ENCODE measurements at regions not wholly inside any gene's neighbourhood (a gene's known extent, or its start where the extent isn't known, plus 50 kb on each side); places are given as distances from the start of the nearest gene placed in this dataset.

DNA sequence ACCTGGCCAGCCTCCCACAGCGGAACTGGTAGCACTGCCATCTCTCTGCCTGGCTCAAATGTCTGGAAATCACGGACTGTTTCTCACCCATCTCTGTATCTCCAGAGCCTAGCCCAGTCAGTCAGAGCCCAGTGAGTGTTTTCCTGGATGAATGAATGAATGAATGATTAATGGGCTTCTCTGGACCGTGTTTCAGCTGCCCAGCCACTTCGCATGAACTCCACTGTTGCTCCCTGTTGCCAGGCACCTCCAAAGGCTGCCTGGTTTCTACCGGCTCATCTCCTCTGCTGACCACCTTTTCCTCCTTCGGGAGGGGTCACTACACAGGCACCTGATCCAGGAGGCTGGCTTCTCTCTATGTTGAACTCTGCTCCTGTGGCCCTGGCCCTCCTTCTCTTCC is 91.0 kb upstream of the SDK2 start:
- DNase-seq (ENCODE audit: low spot score in 2 of 2) = no peak
- TF ChIP-seq POLR2AphosphoS5 (IDR thresholded peaks at IDR 0.05) (no peak), POLR2A (IDR thresholded peaks at IDR 0.05) (no peak)
- TF ChIP-seq, protein P1, sequence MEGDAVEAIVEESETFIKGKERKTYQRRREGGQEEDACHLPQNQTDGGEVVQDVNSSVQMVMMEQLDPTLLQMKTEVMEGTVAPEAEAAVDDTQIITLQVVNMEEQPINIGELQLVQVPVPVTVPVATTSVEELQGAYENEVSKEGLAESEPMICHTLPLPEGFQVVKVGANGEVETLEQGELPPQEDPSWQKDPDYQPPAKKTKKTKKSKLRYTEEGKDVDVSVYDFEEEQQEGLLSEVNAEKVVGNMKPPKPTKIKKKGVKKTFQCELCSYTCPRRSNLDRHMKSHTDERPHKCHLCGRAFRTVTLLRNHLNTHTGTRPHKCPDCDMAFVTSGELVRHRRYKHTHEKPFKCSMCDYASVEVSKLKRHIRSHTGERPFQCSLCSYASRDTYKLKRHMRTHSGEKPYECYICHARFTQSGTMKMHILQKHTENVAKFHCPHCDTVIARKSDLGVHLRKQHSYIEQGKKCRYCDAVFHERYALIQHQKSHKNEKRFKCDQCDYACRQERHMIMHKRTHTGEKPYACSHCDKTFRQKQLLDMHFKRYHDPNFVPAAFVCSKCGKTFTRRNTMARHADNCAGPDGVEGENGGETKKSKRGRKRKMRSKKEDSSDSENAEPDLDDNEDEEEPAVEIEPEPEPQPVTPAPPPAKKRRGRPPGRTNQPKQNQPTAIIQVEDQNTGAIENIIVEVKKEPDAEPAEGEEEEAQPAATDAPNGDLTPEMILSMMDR (IDR thresholded peaks at IDR 0.05) = no peak
- H3K27me3 ChIP-seq = peaks cover 0 to 23% of the 10 kb centered on the region in 2 donors
- H3K4me1 ChIP-seq = no peaks in the 10 kb centered on the region
- no peak overlapping the region for H3K27ac ChIP-seq
- no peaks in the 10 kb centered on the region for H3K36me3 ChIP-seq
- H3K9me3 ChIP-seq = peaks cover 6 to 17% of the 10 kb centered on the region in 2 donors
- intact Hi-C loops (cut with DNase I; ENCODE audit: low total_unique reads) = no loop called here
- H3K4me3 ChIP-seq = no peak overlapping the region

- no peak for TF ChIP-seq POLR2A (IDR thresholded peaks at IDR 0.05)
- TF ChIP-seq, protein P1 (IDR thresholded peaks at IDR 0.05) = no peak
- TF ChIP-seq POLR2AphosphoS5 (IDR thresholded peaks at IDR 0.05) = no peak
- no peak for DNase-seq (ENCODE audit: low spot score in 2 of 2)
- peaks cover 0 to 33% of the 10 kb centered on the region in 2 donors for H3K27me3 ChIP-seq
- H3K27ac ChIP-seq = no peak overlapping the region
- intact Hi-C loops (cut with DNase I; ENCODE audit: low total_unique reads) = no loop called here
- no peaks in the 10 kb centered on the region for H3K9me3 ChIP-seq
- no peaks in the 10 kb centered on the region for H3K4me1 ChIP-seq
- no peak overlapping the region for H3K4me3 ChIP-seq
- no peaks in the 10 kb centered on the region for H3K36me3 ChIP-seq
These were observed 94.7 kb upstream of the SDK2 start for GRCh38 chr17:73738751-73739575.

GRCh38 chr17:73740370-73740769 is 96.1 kb upstream of the SDK2 start:
- no peak overlapping the region for H3K4me3 ChIP-seq
- H3K27ac ChIP-seq = no peak overlapping the region
- H3K36me3 ChIP-seq = no peaks in the 10 kb centered on the region
- H3K4me1 ChIP-seq = no peaks in the 10 kb centered on the region
- intact Hi-C loops (cut with DNase I; ENCODE audit: low total_unique reads) = no loop called here
- no peaks in the 10 kb centered on the region for H3K9me3 ChIP-seq
- DNase-seq (ENCODE audit: low spot score in 2 of 2) = no peak
- peaks cover 0 to 19% of the 10 kb centered on the region in 2 donors for H3K27me3 ChIP-seq
- TF ChIP-seq, protein P1 (IDR thresholded peaks at IDR 0.05) = no peak
- TF ChIP-seq POLR2A (IDR thresholded peaks at IDR 0.05) (no peak), POLR2AphosphoS5 (IDR thresholded peaks at IDR 0.05) (no peak)

DNA sequence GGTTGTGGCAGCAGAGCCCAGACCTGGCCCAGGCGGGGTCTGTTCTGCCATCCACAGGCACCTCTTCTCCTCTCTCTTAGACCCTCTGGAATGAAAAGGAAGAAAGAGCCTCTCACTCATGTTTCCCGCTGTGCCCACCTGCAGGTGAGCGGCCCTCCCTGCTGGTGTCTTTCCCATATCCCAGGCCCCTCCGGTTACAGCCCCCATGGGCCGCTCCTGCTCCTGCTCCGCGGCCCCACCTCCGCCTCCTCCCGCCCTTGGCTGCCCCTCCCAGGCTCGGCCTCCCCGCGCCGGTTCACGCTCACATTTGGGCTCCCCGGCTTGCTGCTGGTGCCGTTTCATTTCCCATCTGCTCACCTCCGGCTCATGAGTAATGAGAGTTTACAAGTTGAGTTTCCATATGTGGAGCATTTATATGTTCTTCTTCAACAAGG is 98.7 kb upstream of the SDK2 start:
- no peak overlapping the region for H3K4me3 ChIP-seq
- intact Hi-C loops (cut with DNase I; ENCODE audit: low total_unique reads) = no loop called here
- no peak overlapping the region for H3K27ac ChIP-seq
- H3K9me3 ChIP-seq = no peaks in the 10 kb centered on the region
- no peak for DNase-seq (ENCODE audit: low spot score in 2 of 2)
- H3K27me3 ChIP-seq = peaks cover 0 to 26% of the 10 kb centered on the region in 2 donors
- no peaks in the 10 kb centered on the region for H3K36me3 ChIP-seq
- TF ChIP-seq POLR2A (IDR thresholded peaks at IDR 0.05) = no peak
- no peaks in the 10 kb centered on the region for H3K4me1 ChIP-seq

DNA sequence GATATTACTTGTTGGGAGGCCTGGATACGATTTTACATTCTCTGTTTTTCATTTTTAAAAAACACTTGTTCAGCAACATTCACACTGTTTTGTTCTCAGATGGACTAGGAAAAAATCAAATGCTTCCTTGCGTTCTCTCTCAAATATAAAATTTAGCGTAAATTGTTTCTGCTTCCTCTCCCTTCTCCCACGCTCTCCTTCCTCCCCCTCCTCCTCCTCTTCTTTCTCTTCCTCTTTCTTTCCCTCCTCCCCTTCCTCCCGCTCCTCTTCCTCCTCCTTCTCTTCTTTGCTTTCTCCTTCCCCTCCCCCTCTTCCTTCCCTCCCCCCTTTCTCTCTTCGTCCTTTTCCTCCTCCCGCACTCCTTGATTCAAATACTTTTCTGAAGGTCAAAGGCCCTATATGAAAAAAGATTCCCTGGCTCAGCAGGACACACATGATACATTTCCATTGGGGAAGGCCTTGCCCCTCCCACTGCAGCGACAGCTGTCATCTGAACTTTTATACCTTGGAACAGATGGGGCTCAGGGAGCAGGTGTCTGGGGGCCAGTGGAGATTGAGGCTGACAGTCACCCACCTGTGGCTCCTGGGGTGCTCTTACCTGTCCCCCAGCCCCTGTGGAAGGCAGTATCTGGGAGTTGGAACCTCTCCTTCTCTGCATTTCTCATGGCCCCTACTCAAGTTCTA is 99.4 kb upstream of the SDK2 start:
- H3K27ac ChIP-seq = no peak overlapping the region
- H3K4me3 ChIP-seq = no peak overlapping the region
- H3K4me1 ChIP-seq = no peaks in the 10 kb centered on the region
- DNase-seq (ENCODE audit: low spot score in 2 of 2) = no peak
- TF ChIP-seq POLR2A (IDR thresholded peaks at IDR 0.05) = no peak
- no peak for TF ChIP-seq POLR2AphosphoS5 (IDR thresholded peaks at IDR 0.05)
- TF ChIP-seq, protein P1 (IDR thresholded peaks at IDR 0.05) = no peak
- peaks cover 0 to 24% of the 10 kb centered on the region in 2 donors for H3K27me3 ChIP-seq
- no peaks in the 10 kb centered on the region for H3K9me3 ChIP-seq
- no peaks in the 10 kb centered on the region for H3K36me3 ChIP-seq
- intact Hi-C loops (cut with DNase I; ENCODE audit: low total_unique reads) = no loop called here

All from breast epithelium (tissue), 4 donors.